Keratinocyte (primary cell): ENCODE measurements at regions not wholly inside any gene's neighbourhood (a gene's known extent, or its start where the extent isn't known, plus 50 kb on each side); places are given as distances from the start of the nearest gene placed in this dataset.

Experiments
- EZH2 ChIP-seq: IDR thresholded peaks from one replicate; pipeline ENCODE4 v1.6.1; 2012; ENCODE audit warnings: inconsistent platforms, mild to moderate bottlenecking, low read length, moderate library complexity
- TF ChIP-seq, protein P1 (sequence below), 3 experiments: IDR thresholded peaks in 1 of 3; conservative IDR thresholded peaks in 1 of 3; optimal IDR thresholded peaks in 1 of 3; 2 replicates in 2 of 3; 3 replicates in 1 of 3; pipeline versions ENCODE3 to v1.5.1; 2011; ENCODE audit warnings: low read length in 3 of 3, mild to moderate bottlenecking in 3 of 3, moderate library complexity in 2 of 3, control low read depth in 1 of 3, inconsistent platforms in 1 of 3; ENCODE audit not compliant: insufficient read depth in 2 of 3; ENCODE audit errors: extremely low read depth in 1 of 3

DNA sequence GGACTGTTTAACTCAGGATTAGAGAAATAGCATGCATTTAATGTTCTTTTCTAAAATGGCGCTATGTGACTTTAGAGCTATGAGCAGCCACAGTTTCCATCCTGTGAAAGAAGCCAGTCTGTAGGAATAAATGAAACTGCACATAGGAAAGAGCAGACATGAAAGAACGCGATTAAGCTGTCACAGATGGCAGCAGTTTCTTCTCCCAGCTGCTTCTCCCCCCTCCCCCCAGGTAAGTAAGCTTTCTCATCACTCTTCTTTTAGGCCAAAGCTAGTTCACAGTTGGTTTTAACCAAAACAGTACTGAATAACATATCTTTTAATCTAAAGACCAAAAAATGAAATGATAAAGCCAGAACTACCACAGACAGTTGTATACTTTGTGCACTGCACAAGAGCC, 266.4 kb downstream of the KCNA4 start:
- TF ChIP-seq, protein P1, sequence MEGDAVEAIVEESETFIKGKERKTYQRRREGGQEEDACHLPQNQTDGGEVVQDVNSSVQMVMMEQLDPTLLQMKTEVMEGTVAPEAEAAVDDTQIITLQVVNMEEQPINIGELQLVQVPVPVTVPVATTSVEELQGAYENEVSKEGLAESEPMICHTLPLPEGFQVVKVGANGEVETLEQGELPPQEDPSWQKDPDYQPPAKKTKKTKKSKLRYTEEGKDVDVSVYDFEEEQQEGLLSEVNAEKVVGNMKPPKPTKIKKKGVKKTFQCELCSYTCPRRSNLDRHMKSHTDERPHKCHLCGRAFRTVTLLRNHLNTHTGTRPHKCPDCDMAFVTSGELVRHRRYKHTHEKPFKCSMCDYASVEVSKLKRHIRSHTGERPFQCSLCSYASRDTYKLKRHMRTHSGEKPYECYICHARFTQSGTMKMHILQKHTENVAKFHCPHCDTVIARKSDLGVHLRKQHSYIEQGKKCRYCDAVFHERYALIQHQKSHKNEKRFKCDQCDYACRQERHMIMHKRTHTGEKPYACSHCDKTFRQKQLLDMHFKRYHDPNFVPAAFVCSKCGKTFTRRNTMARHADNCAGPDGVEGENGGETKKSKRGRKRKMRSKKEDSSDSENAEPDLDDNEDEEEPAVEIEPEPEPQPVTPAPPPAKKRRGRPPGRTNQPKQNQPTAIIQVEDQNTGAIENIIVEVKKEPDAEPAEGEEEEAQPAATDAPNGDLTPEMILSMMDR (optimal IDR thresholded peaks at IDR 0.05 in 1 of 3, IDR thresholded peaks at IDR 0.05 in 1 of 3, conservative IDR thresholded peaks at IDR 0.05 in 1 of 3; ENCODE audit: extremely low read depth in 1 of 3, insufficient read depth in 2 of 3, low read length in 3 of 3) = no peak
- no peak for TF ChIP-seq EZH2
